ENCODE measurements at regions not wholly inside any gene's neighbourhood (a gene's known extent, or its start where the extent isn't known, plus 50 kb on each side); places are given as distances from the start of the nearest gene placed in this dataset.

- no peak for DNase-seq (ENCODE audit: low read depth)
Observed at GRCh38 chr6:102623201-102623600, 1229.7 kb downstream of the GRIK2 start.

GRCh38 chr6:102619585-102619984, 1226.1 kb downstream of the GRIK2 start:
- no peak for DNase-seq (ENCODE audit: low read depth)

DNA sequence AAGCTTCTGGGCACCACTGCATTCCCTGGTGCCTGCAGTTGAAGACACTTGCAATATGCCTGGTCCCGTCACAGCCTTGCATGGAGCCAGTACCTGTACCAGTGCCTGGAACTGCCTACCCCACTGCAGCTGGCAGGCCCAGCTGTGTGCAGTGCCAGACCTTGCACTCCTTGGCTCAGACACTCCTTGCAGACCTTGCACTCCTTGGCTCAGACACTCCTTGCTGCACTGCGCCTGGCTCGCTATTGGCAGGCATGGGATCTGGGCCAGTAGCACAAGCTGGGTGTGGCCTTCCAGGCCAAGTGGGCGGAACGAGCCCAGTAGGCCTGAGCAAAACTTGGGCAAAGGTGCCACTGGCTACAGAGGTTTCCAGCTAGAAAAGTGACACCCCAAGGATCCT, 1189.1 kb downstream of the GRIK2 start:
- no peak for DNase-seq (ENCODE audit: low read depth)

DNA sequence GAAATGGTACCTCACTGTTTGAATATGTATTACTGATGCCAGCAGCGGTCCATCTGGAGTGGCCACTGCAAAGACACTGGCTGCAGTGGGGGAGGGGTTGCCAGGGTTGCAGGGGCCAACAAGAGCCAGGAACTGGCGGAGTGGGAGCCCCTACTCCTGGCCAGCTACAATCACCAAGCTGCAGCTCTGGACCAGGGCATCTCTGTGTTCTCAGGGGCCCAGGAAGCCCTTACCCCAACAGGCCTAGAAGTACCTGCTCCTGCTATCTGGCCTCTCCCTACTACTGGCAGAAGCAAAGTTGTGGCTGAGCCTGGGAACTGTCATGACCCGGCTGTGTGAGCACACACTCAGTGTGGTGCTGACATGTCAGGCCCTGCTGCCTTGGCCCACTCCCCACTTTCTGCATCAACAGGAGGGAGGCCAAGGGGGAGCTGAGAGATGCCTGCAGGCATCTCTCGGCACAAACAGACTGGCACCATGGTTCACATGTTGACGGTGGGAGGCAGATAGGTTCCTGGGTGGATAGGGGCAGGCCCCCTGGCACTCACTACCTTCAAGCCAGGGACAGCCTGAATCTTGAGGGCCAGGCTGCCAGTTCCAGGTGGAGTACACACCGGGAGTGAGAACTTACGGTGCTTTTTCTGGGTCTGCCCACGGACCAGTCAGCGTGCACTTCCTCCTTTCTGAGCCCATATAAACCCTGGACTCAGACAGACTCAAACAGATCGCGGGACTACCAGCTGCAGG, 1188.0 kb downstream of the GRIK2 start:
- no peak for DNase-seq (ENCODE audit: low read depth)

DNA sequence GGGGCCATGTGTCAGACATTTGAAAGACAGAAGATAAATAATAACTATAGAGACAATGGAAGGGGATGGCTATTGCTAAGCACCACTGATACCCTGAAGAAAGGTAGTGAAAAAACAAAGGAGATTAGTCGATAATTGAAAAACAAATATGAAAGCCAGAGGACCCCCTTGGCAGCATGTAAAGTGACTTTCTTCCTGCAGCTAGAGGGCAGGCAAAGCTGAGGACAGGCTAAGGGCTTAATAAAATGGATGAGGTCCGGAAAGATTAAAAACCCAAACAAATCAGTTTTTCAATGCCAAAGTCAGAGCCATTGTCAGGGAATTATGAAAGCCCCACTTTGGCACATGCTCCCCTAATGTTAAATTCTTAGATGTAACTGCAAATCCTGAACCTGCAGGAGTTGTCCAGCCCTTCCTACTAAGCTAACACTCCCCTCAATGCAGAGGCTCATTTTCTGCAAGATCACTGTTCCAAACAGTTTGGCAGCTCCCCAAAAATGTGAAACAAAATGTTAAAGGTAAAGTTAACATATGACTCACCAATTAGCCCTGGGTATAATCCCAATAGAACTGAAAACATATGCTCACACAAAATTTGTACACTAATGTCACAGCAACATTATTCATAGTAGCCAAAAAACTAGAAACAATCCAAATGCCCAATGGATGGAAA, 1177.9 kb downstream of the GRIK2 start:
- no peak for DNase-seq (ENCODE audit: low read depth)

GRCh38 chr6:102562713-102563112, 1169.2 kb downstream of the GRIK2 start:
- DNase-seq (ENCODE audit: low read depth) = no peak

DNA sequence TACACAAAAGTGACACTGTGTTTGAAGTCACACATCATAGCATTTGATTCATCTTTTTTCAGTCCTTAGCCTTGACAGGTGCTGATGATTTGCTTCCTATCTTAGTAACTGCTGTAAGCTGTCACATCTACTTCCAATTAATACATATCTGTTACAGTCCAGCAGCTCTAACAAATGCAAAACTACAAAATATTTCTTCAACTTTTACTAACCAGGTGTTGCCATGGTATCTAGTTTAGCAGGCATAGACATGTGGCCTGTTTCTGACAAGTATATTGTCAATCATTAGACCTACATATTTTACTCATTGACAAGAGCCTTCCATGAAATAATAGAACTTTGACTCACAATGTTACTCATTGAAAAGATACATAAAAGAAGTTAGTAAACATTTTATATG, 1159.7 kb downstream of the GRIK2 start:
- DNase-seq (ENCODE audit: low read depth) = no peak

DNA sequence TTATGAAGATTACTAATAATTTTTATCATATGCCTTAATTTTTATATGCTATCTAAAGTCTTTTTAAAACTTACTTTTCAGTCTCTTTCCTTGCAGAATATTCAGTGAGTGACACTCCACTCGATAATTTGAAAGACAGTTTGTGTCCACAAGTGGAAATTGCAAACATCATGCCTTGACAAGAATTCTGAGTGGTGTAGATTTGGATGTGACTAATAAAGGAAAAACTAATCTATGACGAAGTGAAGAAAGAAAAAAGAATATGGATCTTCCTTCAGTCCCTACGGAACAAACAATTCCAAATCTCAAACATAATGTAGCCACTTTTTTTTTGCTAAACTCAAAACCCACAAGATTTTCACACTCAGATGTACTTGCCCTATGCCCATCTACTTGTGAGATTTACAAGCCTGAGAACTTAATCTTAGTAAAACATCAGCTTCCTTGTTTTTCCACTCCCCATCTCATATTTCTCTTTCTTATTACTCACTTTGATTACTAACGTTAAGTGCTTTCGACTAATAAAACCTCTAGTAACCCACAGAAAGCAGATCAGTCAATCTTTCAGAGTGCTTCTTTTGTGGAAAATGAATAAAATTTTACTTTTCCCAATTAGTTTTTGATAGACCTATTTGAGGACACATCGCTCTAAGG, 1155.8 kb downstream of the GRIK2 start:
- DNase-seq (ENCODE audit: low read depth) = no peak

DNA sequence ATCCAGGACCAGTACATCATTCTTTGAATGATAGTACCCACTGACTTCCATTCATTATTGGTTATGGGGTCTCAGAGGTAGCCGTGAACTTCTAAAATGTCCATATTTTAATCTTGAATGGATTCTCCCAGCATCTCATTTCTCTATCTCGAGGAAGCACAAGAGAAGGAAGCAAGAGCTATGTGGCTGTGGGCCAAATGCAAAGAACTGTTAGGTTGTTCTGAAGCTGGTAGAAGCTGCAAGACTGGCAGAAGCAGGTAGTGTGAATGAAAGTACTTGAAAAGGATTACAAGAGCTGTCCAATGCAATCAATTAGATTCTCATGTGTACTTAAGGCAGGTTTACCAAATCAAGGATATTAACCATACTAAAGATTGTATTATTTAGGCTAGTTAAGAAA, 1131.8 kb downstream of the GRIK2 start:
- DNase-seq (ENCODE audit: low read depth) = no peak

GRCh38 chr6:102520966-102521365, 1127.5 kb downstream of the GRIK2 start:
- DNase-seq (ENCODE audit: low read depth) = no peak

- no peak for DNase-seq (ENCODE audit: low read depth)
Observed at GRCh38 chr6:102517506-102517905, 1124.0 kb downstream of the GRIK2 start.

DNA sequence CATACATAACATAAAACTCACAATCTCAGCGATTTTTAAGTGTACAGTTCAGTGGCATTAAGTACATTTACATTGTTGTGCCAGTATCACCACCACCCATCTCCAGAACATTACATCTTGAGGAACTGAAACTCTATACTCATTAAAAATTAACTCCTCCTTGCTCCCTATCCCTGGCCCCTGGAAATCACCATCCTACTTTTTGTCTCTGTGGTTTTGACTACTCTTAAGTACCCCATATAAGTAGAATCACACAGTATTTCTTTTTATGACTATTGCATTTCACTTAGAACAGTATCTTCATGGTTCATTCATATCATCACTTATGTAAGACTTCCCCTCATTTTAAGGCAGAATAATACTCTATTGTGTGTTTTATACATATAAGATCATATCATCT, 1108.1 kb downstream of the GRIK2 start:
- no peak for DNase-seq (ENCODE audit: low read depth)

GRCh38 chr6:102494808-102495207, 1101.3 kb downstream of the GRIK2 start:
- DNase-seq (ENCODE audit: low read depth) = no peak

GRCh38 chr6:102493485-102493884, 1100.0 kb downstream of the GRIK2 start:
- no peak for DNase-seq (ENCODE audit: low read depth)

GRCh38 chr6:102488729-102489128, 1095.2 kb downstream of the GRIK2 start:
- peak; percentile 23 for DNase-seq (ENCODE audit: low read depth)

DNA sequence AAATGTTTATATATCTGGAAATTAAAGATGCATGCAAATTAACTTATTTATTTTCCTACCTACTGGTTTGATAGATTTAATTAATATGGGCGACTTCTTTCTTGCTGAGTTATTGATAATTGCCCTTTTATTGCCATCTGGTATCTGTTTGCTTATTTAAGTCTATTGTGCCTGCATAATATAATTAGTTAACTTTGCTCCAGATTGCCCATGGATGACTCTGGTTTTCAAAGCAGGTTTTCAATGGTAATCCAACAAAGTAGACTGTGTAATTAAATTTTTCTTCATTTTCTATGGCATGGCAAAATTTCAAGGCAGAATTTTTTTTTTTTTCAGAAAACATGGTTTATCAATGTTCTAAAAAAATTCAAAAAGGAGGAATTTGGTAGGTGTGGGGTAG, 1092.0 kb downstream of the GRIK2 start:
- no peak for DNase-seq (ENCODE audit: low read depth)

GRCh38 chr6:102474041-102474807, 1080.7 kb downstream of the GRIK2 start:
- no peak for DNase-seq (ENCODE audit: low read depth)

GRCh38 chr6:102458990-102459389, 1065.5 kb downstream of the GRIK2 start:
- DNase-seq (ENCODE audit: low read depth) = no peak

- DNase-seq (ENCODE audit: low read depth) = no peak
Observed at GRCh38 chr6:102438171-102438570, 1044.7 kb downstream of the GRIK2 start.

DNA sequence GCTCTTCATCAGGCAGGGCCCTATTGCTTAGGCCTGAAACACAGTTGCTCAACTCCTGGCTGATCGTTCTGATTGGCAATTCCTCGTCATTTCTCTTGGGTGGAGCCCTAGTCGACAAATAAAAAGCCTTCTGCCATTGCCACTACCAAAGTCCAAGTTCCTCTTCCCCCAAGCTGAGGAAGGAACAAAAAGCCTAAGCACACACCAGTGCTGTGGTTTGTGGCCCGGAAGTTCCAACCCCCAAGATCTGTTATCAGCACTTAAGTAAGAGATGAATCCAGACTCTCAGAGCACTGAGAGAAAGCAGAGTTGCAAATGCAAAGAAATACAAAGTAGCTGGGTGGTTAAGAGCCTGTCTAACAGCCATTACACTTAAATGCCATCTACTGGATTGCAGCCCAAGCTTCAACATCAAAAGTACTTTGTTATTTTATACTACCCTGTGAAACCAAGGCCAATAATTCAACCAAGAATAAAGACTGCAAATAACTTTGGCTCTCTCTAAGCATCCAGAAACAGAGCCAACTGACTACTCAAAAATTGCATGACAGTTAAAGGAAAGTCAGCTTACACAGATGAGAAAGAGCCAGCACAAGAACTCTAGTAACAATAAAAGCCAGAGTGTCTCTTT, 1024.0 kb downstream of the GRIK2 start:
- DNase-seq (ENCODE audit: low read depth) = no peak

DNA sequence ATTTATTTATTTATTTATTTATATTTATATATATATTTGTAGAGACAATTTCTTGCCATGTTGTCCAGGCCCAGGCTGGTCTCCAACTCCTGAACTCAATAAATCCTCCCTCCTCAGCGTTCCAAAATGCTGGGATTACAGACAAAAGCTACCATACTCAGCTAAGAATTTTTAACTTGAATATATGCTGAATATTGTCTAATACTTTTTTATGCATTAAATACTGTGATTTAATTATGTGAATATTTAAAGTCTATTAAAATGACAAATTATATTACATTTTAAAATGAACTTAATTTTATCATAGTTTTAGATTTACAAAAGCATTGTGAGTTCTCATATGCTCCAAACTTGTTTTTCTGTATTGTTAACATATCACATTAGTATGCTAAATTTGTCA, 1022.4 kb downstream of the GRIK2 start:
- no peak for DNase-seq (ENCODE audit: low read depth)

- no peak for DNase-seq (ENCODE audit: low read depth)
Observed at GRCh38 chr6:102411796-102412195, 1018.3 kb downstream of the GRIK2 start.

Data from non-pigmented ciliary epithelial cell (primary cell).